HCT116 (cell line): ENCODE measurements at regions not wholly inside any gene's neighbourhood (a gene's known extent, or its start where the extent isn't known, plus 50 kb on each side); places are given as distances from the start of the nearest gene placed in this dataset.

ENCODE experiments used
- ATAC-seq: fragments of 200-7000 bp; cut with Tn5 transposase; 2 replicates; pipeline ENCODE4 v1.9.1; 2020; ENCODE audit warnings: mild to moderate bottlenecking, moderate library complexity
- BruUV-seq: library from RNA; stranded (reverse); fragments of 400-500 nt; replicated peaks from 2 replicates; lab custom pipeline; 2021; lab: Mats Ljungman, UMichigan
- CTCF ChIA-PET: fragments of 300-600 bp; sonication (Branson Sonifier 250); formaldehyde crosslinking; loops from one replicate; lab custom pipeline; 2021; ENCODE audit warnings: antibody characterized with exemption; lab: Charles Lee
- POLR2A ChIA-PET: fragments of 300-600, 350-600 bp; sonication (Branson Sonifier 250); formaldehyde crosslinking; loops from one replicate; lab custom pipeline; 2021; ENCODE audit warnings: antibody characterized with exemption; lab: Charles Lee
- RAD21 ChIA-PET, 2 experiments: fragments of 300-600 bp; sonication (Branson Sonifier 250); formaldehyde crosslinking; loops; one replicate each; lab custom pipeline; 2023; ENCODE audit warnings: low total read pairs in 2 of 2; ENCODE audit not compliant: uncharacterized antibody in 2 of 2, unreplicated experiment in 2 of 2, low non-redundant PET in 1 of 2; lab: Charles Lee
- DNase-seq: peaks from one replicate; pipeline ENCODE4 v3.0.0-alpha.2; 2010; ENCODE audit warnings: low read depth, low spot score
- H2AFZ ChIP-seq: fragments of 200-600 bp; shearing (Covaris generic), sonication (generic); 2 replicates; pipeline ENCODE4 v1.6.1; 2017; ENCODE audit warnings: low read depth, mixed run types, mixed read lengths, antibody characterized with exemption, low read length; ENCODE audit not compliant: poor library complexity, severe bottlenecking
- H3K27ac ChIP-seq: 2 replicates; pipeline ENCODE4 v1.5.1; 2012; ENCODE audit warnings: low read depth, low read length
- H3K27me3 ChIP-seq: fragments of 200-600 bp; sonication (generic); 2 replicates; pipeline ENCODE4 v1.6.1; 2016; ENCODE audit warnings: mixed run types, low read length, mixed read lengths; ENCODE audit not compliant: insufficient read depth
- H3K36me3 ChIP-seq, 2 experiments: fragments of 200-500 bp in 1 of 2; fragments of 200-600 bp in 1 of 2; sonication (Bioruptor generic) in 1 of 2; sonication (generic) in 1 of 2; 2 replicates each; pipeline versions ENCODE4 v1.5.1 to v1.6.1; 2014 to 2016; ENCODE audit warnings: low read length in 2 of 2, inconsistent platforms in 1 of 2, mixed read lengths in 1 of 2, mixed run types in 1 of 2; ENCODE audit not compliant: insufficient read depth in 2 of 2, control insufficient read depth in 1 of 2
- H3K4me1 ChIP-seq, 2 experiments: fragments of 200-600 bp in 1 of 2; sonication (generic) in 1 of 2; 2 replicates each; pipeline versions ENCODE4 v1.5.1 to v1.6.1; 2012 to 2017; ENCODE audit warnings: low read length in 2 of 2, inconsistent platforms in 1 of 2, mild to moderate bottlenecking in 1 of 2, mixed read lengths in 1 of 2, mixed run types in 1 of 2, moderate library complexity in 1 of 2; ENCODE audit not compliant: insufficient read depth in 2 of 2, control insufficient read depth in 1 of 2
- H3K4me2 ChIP-seq: fragments of 200-600 bp; sonication (generic); 2 replicates; pipeline ENCODE4 v1.6.1; 2017; ENCODE audit warnings: mixed run types, low read length, mixed read lengths
- H3K4me3 ChIP-seq, 2 experiments: fragments of 200-600 bp in 1 of 2; sonication (generic) in 1 of 2; replicated peaks in 1 of 2; 2 replicates each; pipeline ENCODE4 v1.5.1; 2011 to 2016; ENCODE audit warnings: low read length in 2 of 2, control low read depth in 1 of 2, low read depth in 1 of 2, mild to moderate bottlenecking in 1 of 2, mixed read lengths in 1 of 2, mixed run types in 1 of 2
- H3K79me2 ChIP-seq: fragments of 200-600 bp; sonication (generic); 2 replicates; pipeline ENCODE4 v1.6.1; 2017; ENCODE audit warnings: mild to moderate bottlenecking, mixed run types, low read length, moderate library complexity, mixed read lengths; ENCODE audit not compliant: insufficient read depth
- H3K9ac ChIP-seq: fragments of 200-600 bp; sonication (generic); 2 replicates; pipeline ENCODE4 v1.6.1; 2016; ENCODE audit warnings: low read length, mixed read lengths
- H3K9me2 ChIP-seq: fragments of 200-600 bp; sonication (generic), shearing (Covaris generic); 2 replicates; pipeline ENCODE4 v1.6.1; 2017; ENCODE audit warnings: mixed run types, mild to moderate bottlenecking, moderate library complexity; ENCODE audit not compliant: insufficient read depth
- H3K9me3 ChIP-seq, 2 experiments: fragments of 200-500 bp in 1 of 2; fragments of 200-600 bp in 1 of 2; sonication (Bioruptor generic) in 1 of 2; sonication (generic) in 1 of 2; 2 replicates each; pipeline ENCODE4 v1.6.1; 2014 to 2017; ENCODE audit warnings: low read length in 2 of 2, mixed read lengths in 2 of 2, inconsistent platforms in 1 of 2, low read depth in 1 of 2, mild to moderate bottlenecking in 1 of 2, mixed run types in 1 of 2, moderate library complexity in 1 of 2; ENCODE audit not compliant: control insufficient read depth in 1 of 2, insufficient read depth in 1 of 2
- H4K20me1 ChIP-seq: fragments of 200-600 bp; sonication (generic), shearing (Covaris generic); 2 replicates; pipeline ENCODE4 v1.6.1; 2017; ENCODE audit warnings: mixed run types, mild to moderate bottlenecking, moderate library complexity; ENCODE audit not compliant: insufficient read depth
- CEBPB ChIP-seq: IDR thresholded peaks from 2 replicates; pipeline ENCODE4 v1.6.1; 2012; ENCODE audit warnings: low read depth
- CTCF ChIP-seq, 3 experiments: fragments of 200-600 bp in 1 of 3; sonication (generic) in 1 of 3; IDR thresholded peaks in 2 of 3; conservative IDR thresholded peaks in 1 of 3; 2 replicates each; pipeline ENCODE4 v1.5.1; 2012 to 2017; ENCODE audit warnings: low read depth in 2 of 3, low read length in 2 of 3, antibody characterized with exemption in 1 of 3, borderline replicate concordance in 1 of 3, control low read depth in 1 of 3, mild to moderate bottlenecking in 1 of 3, mixed read lengths in 1 of 3, mixed run types in 1 of 3, moderate library complexity in 1 of 3; ENCODE audit not compliant: insufficient read depth in 1 of 3
- ELF1 ChIP-seq: IDR thresholded peaks from 2 replicates; pipeline ENCODE4 v1.6.1; 2012; ENCODE audit warnings: low read depth, borderline replicate concordance
- EZH2 ChIP-seq: fragments of 200-600 bp; sonication (generic); IDR thresholded peaks from 2 replicates; pipeline ENCODE4 v1.6.1; 2017; ENCODE audit warnings: antibody characterized with exemption, mixed run types
- EZH2phosphoT487 ChIP-seq: fragments of 200-600 bp; IDR thresholded peaks from 2 replicates; pipeline ENCODE4 v1.6.1; 2018; ENCODE audit warnings: antibody characterized with exemption, borderline replicate concordance
- FOSL1 ChIP-seq: IDR thresholded peaks from 2 replicates; pipeline ENCODE4 v1.6.1; 2012; ENCODE audit warnings: low read depth
- JUND ChIP-seq: IDR thresholded peaks from 2 replicates; pipeline ENCODE4 v1.6.1; 2012
- RAD21 ChIP-seq: IDR thresholded peaks from 2 replicates; pipeline ENCODE4 v1.6.1; 2012; ENCODE audit warnings: low read depth, mild to moderate bottlenecking
- SP1 ChIP-seq: IDR thresholded peaks from 2 replicates; pipeline ENCODE4 v1.6.1; 2012; ENCODE audit warnings: low read depth
- SRF ChIP-seq: IDR thresholded peaks from 2 replicates; pipeline ENCODE4 v1.6.1; 2012; ENCODE audit warnings: low read depth
- ZFX ChIP-seq: fragments of 450-650 bp; IDR thresholded peaks from 2 replicates; pipeline ENCODE4 v1.6.1; 2017
- ZNF274 ChIP-seq: fragments of 200-500 bp; sonication (Bioruptor generic); IDR thresholded peaks from 2 replicates; pipeline ENCODE4 v1.6.1; 2014; ENCODE audit warnings: mild to moderate bottlenecking, low read depth, low read length, inconsistent platforms
- intact Hi-C: fragments of 100-400 bp; cut with micrococcal nuclease; formaldehyde crosslinking; loops from 2 replicates; pipeline ENCODE4 v1.10.0; 2022
- TF ChIP-seq, protein P1 (sequence below): IDR thresholded peaks from 2 replicates; pipeline ENCODE4 v1.6.1; 2012
- TF ChIP-seq, protein P2 (sequence below): IDR thresholded peaks from 2 replicates; pipeline ENCODE4 v1.6.1; 2012; ENCODE audit warnings: low read depth

DNA sequence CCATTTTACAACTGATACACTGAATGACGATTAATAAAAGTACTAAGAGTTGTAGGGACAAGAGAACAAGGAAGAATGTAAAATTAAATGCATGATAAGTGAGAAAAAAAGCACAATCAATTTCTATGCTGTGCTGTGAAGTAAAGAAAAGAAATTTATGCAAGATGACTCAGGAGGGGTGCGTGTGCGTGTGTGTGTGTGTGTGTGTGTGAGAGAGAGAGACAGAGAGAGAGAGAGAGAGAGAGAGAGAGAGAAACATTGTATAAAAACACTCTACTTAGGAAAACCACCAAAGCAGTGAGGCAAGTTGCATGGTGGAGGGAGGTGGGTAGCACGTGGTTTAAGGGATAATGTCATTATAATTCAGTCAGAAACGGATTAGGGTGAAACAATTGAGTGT lies 580.8 kb upstream of the ALCAM start:
- H3K4me2 ChIP-seq = no peak overlapping the region
- ChIA-PET CTCF (no interaction called here), POLR2A (no interaction called here), RAD21 (no interaction called here)
- intact Hi-C loops = no loop called here
- BruUV-seq = no TSS peak
- no peaks in the 10 kb centered on the region for H3K9me2 ChIP-seq
- no peaks in the 10 kb centered on the region for H3K27me3 ChIP-seq
- TF ChIP-seq, protein P1, sequence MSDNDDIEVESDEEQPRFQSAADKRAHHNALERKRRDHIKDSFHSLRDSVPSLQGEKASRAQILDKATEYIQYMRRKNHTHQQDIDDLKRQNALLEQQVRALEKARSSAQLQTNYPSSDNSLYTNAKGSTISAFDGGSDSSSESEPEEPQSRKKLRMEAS = no peak
- TF ChIP-seq ZNF274 = no peak
- TF ChIP-seq ZFX = no peak
- no peak for TF ChIP-seq EZH2
- no peak for TF ChIP-seq SP1
- no peak for TF ChIP-seq CEBPB
- no peak for TF ChIP-seq RAD21
- TF ChIP-seq FOSL1 = no peak
- TF ChIP-seq ELF1 = no peak
- TF ChIP-seq EZH2phosphoT487 = no peak
- TF ChIP-seq CTCF (IDR thresholded peaks at IDR 0.05 in 2 of 3, conservative IDR thresholded peaks at IDR 0.05 in 1 of 3; ENCODE audit: borderline replicate concordance in 1 of 3, insufficient read depth in 1 of 3, low read depth in 2 of 3, low read length in 2 of 3) = no peak
- no peak for TF ChIP-seq SRF
- no peak for TF ChIP-seq JUND
- TF ChIP-seq, protein P2, sequence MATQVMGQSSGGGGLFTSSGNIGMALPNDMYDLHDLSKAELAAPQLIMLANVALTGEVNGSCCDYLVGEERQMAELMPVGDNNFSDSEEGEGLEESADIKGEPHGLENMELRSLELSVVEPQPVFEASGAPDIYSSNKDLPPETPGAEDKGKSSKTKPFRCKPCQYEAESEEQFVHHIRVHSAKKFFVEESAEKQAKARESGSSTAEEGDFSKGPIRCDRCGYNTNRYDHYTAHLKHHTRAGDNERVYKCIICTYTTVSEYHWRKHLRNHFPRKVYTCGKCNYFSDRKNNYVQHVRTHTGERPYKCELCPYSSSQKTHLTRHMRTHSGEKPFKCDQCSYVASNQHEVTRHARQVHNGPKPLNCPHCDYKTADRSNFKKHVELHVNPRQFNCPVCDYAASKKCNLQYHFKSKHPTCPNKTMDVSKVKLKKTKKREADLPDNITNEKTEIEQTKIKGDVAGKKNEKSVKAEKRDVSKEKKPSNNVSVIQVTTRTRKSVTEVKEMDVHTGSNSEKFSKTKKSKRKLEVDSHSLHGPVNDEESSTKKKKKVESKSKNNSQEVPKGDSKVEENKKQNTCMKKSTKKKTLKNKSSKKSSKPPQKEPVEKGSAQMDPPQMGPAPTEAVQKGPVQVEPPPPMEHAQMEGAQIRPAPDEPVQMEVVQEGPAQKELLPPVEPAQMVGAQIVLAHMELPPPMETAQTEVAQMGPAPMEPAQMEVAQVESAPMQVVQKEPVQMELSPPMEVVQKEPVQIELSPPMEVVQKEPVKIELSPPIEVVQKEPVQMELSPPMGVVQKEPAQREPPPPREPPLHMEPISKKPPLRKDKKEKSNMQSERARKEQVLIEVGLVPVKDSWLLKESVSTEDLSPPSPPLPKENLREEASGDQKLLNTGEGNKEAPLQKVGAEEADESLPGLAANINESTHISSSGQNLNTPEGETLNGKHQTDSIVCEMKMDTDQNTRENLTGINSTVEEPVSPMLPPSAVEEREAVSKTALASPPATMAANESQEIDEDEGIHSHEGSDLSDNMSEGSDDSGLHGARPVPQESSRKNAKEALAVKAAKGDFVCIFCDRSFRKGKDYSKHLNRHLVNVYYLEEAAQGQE = no peak
- H3K9me3 ChIP-seq = no peaks in the 10 kb centered on the region
- ATAC-seq = no peak
- H3K36me3 ChIP-seq = no peaks in the 10 kb centered on the region
- DNase-seq = no peak
- H3K9ac ChIP-seq = no peak overlapping the region
- H4K20me1 ChIP-seq = no peaks in the 10 kb centered on the region
- H2AFZ ChIP-seq = no peak overlapping the region
- H3K4me1 ChIP-seq = no peaks in the 10 kb centered on the region
- H3K4me3 ChIP-seq = no peak overlapping the region
- no peak overlapping the region for H3K27ac ChIP-seq
- no peaks in the 10 kb centered on the region for H3K79me2 ChIP-seq
